ENCODE measurements at regions not wholly inside any gene's neighbourhood (a gene's known extent, or its start where the extent isn't known, plus 50 kb on each side); places are given as distances from the start of the nearest gene placed in this dataset.
"Not testable (repeated sequence)": the region's sequence is repeated elsewhere in the genome, so short reads cannot be mapped to it uniquely, and the experiment has no call there.

DNA sequence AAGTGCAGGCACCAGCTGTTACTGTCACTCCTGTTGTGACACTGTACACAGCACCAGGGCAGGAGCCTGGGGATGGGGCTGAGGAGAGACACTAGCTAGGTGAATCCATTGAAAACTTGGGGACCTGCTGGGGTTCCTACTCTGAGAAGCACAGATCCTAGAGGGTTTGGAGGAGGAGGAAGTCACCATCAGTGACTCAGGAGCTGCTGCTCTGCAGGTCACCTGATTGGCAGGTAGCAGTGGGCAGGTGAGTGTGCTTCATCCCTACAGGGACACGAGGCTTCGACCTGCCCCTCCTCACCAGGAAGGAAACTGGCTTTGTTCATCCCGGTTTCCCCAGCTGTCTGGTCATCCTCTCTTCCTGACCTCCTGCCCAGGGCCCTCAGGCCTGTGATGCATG, 491.6 kb downstream of the TMEM121 start:
- intact Hi-C loops (cut with DNase I); H3K27ac ChIP-seq (ENCODE audit: low read depth in 1 of 2, low read length in 2 of 2); H3K4me1 ChIP-seq (ENCODE audit: control insufficient read depth in 1 of 2, insufficient read depth in 2 of 2, low read length in 2 of 2); ATAC-seq (ENCODE audit: low FRiP score); H3K4me3 ChIP-seq (ENCODE audit: low read length in 2 of 2); DNase-seq; H3K9me3 ChIP-seq (ENCODE audit: control insufficient read depth, low read length); H3K27me3 ChIP-seq (ENCODE audit: control insufficient read depth in 1 of 2, insufficient read depth in 2 of 2, low read length in 1 of 2); H3K36me3 ChIP-seq (ENCODE audit: control insufficient read depth in 1 of 2, insufficient read depth in 2 of 2, low read length in 1 of 2): not testable (repeated sequence)
- WGBS, 2 donors: 48 to 60% methylated on average over 3 of the region's 3 CpGs

GRCh38 chr14:106021832-106022231, 495.4 kb downstream of the TMEM121 start:
- no peaks in the 10 kb centered on the region for H3K9me3 ChIP-seq (ENCODE audit: control insufficient read depth, low read length)
- no peaks in the 10 kb centered on the region for H3K36me3 ChIP-seq (ENCODE audit: control insufficient read depth in 1 of 2, insufficient read depth in 2 of 2, low read length in 1 of 2)
- H3K4me1 ChIP-seq (ENCODE audit: control insufficient read depth in 1 of 2, insufficient read depth in 2 of 2, low read length in 2 of 2): no peaks in the 10 kb centered on the region
- DNase-seq: no peak
- ATAC-seq (ENCODE audit: low FRiP score): no peak
- intact Hi-C loops (cut with DNase I): no loop called here
- H3K27me3 ChIP-seq (ENCODE audit: control insufficient read depth in 1 of 2, insufficient read depth in 2 of 2, low read length in 1 of 2): no peaks in the 10 kb centered on the region
- no peak overlapping the region for H3K4me3 ChIP-seq (ENCODE audit: low read length in 2 of 2)
- H3K27ac ChIP-seq (ENCODE audit: low read depth in 1 of 2, low read length in 2 of 2): no peak overlapping the region
- 55 to 68% methylated on average over 3 of the region's 3 CpGs for WGBS, 2 donors

DNA sequence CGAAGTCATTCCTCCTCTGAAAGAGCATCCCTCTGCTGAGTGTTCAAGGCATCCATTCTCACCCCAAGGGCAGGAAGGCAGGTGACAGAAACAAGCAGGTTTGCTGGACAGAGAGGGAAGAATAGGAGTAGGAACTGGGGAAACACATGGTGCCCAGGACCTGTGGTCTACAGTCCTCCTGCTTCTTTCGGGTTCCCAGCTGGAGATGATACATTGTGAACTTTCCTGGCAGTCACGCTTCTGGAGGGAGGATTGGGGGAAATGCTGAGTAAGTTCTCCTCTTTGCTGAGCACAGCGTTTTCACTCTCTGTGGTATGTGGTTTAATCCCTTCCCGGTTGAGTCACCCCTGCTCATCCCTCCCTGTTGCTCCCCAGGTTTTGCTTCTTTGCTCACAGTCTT, 496.3 kb downstream of the TMEM121 start:
- H3K9me3 ChIP-seq (ENCODE audit: control insufficient read depth, low read length); DNase-seq; ATAC-seq (ENCODE audit: low FRiP score); H3K4me1 ChIP-seq (ENCODE audit: control insufficient read depth in 1 of 2, insufficient read depth in 2 of 2, low read length in 2 of 2); intact Hi-C loops (cut with DNase I); H3K4me3 ChIP-seq (ENCODE audit: low read length in 2 of 2); H3K27ac ChIP-seq (ENCODE audit: low read depth in 1 of 2, low read length in 2 of 2); H3K36me3 ChIP-seq (ENCODE audit: control insufficient read depth in 1 of 2, insufficient read depth in 2 of 2, low read length in 1 of 2); H3K27me3 ChIP-seq (ENCODE audit: control insufficient read depth in 1 of 2, insufficient read depth in 2 of 2, low read length in 1 of 2): not testable (repeated sequence)
- 49 to 58% methylated on average over 4 to 5 of the region's 5 CpGs for WGBS, 2 donors

DNA sequence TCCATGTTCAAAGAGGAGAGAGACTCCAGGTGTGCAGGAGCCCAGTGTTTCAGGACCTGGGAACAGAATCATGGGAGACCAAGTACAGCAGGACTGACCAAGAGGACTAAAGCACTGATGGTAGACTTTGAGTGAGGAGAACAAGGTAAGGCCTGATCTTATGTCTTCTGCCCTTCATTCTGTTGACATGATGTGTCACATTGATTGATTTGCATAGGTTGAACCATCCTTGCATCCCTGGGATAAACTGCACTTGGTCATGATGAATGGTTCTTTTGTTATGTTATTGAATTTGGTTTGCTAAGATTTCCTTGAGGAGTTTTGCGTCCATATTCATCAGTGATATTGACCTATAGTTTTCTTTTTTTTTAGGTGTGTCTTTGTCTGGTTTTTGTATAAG, 497.0 kb downstream of the TMEM121 start:
- 74 to 79% methylated on average over 1 of the region's 1 CpG for WGBS, 2 donors
- Histone ChIP-seq H3K4me1 (ENCODE audit: control insufficient read depth in 1 of 2, insufficient read depth in 2 of 2, low read length in 2 of 2) (no peaks in the 10 kb centered on the region), H3K9me3 (ENCODE audit: control insufficient read depth, low read length) (no peaks in the 10 kb centered on the region), H3K4me3 (ENCODE audit: low read length in 2 of 2) (no peak overlapping the region), H3K27ac (ENCODE audit: low read depth in 1 of 2, low read length in 2 of 2) (no peak overlapping the region), H3K36me3 (ENCODE audit: control insufficient read depth in 1 of 2, insufficient read depth in 2 of 2, low read length in 1 of 2) (no peaks in the 10 kb centered on the region), H3K27me3 (ENCODE audit: control insufficient read depth in 1 of 2, insufficient read depth in 2 of 2, low read length in 1 of 2) (no peaks in the 10 kb centered on the region)
- ATAC-seq (ENCODE audit: low FRiP score) (no peak), DNase-seq (no peak)
- intact Hi-C loops (cut with DNase I): no loop called here

DNA sequence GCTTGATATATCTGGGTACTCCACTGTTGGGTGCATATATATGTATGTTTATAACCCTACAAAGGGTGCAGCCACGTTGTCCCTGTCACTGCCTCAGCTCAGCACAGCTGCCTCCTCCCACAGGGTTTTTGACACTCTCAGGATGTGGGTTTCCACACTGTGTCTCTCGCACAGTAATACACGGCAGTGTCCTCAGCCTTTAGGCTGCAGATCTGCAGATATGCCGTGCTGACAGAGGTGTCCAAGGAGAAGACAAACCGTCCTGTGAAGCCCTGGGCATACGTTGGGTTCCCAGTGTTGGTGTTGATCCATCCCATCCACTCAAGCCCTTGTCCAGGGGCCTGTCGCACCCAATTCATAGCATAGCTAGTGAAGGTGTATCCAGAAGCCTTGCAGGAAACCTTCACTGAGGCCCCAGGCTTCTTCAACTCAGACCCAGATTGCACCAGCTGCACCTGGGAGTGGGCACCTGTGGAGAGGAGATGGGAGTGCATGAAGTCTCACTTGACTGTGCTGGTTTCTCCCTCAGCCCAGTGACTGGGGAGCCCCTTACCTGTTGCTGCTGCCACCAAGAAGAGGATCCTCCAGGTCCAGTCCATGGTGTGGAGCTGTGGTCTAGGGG, 498.7 kb downstream of the TMEM121 start:
- intact Hi-C loops (cut with DNase I): no loop called here
- 48 to 65% methylated on average over 5 to 7 of the region's 7 CpGs for WGBS, 2 donors
- H3K27me3 ChIP-seq (ENCODE audit: control insufficient read depth in 1 of 2, insufficient read depth in 2 of 2, low read length in 1 of 2): no peaks in the 10 kb centered on the region
- DNase-seq (no peak), ATAC-seq (ENCODE audit: low FRiP score) (no peak)
- H3K9me3 ChIP-seq (ENCODE audit: control insufficient read depth, low read length): no peaks in the 10 kb centered on the region
- no peaks in the 10 kb centered on the region for H3K36me3 ChIP-seq (ENCODE audit: control insufficient read depth in 1 of 2, insufficient read depth in 2 of 2, low read length in 1 of 2)
- no peak overlapping the region for H3K27ac ChIP-seq (ENCODE audit: low read depth in 1 of 2, low read length in 2 of 2)
- H3K4me1 ChIP-seq (ENCODE audit: control insufficient read depth in 1 of 2, insufficient read depth in 2 of 2, low read length in 2 of 2): no peaks in the 10 kb centered on the region
- no peak overlapping the region for H3K4me3 ChIP-seq (ENCODE audit: low read length in 2 of 2)

GRCh38 chr14:106026026-106026425, 499.6 kb downstream of the TMEM121 start:
- 40 to 45% methylated on average over 6 of the region's 6 CpGs for WGBS, 2 donors
- ATAC-seq (ENCODE audit: low FRiP score): no peak

GRCh38 chr14:106027759-106028158, 501.4 kb downstream of the TMEM121 start:
- DNase-seq; H3K36me3 ChIP-seq (ENCODE audit: control insufficient read depth in 1 of 2, insufficient read depth in 2 of 2, low read length in 1 of 2); H3K4me1 ChIP-seq (ENCODE audit: control insufficient read depth in 1 of 2, insufficient read depth in 2 of 2, low read length in 2 of 2); H3K9me3 ChIP-seq (ENCODE audit: control insufficient read depth, low read length); intact Hi-C loops (cut with DNase I); H3K4me3 ChIP-seq (ENCODE audit: low read length in 2 of 2); ATAC-seq (ENCODE audit: low FRiP score); H3K27ac ChIP-seq (ENCODE audit: low read depth in 1 of 2, low read length in 2 of 2); H3K27me3 ChIP-seq (ENCODE audit: control insufficient read depth in 1 of 2, insufficient read depth in 2 of 2, low read length in 1 of 2): not testable (repeated sequence)
- 63 to 68% methylated on average over 6 of the region's 6 CpGs for WGBS, 2 donors

More at GRCh38 chr14:106026026-106026425, 499.6 kb downstream of the TMEM121 start:
- H3K4me1 ChIP-seq (ENCODE audit: control insufficient read depth in 1 of 2, insufficient read depth in 2 of 2, low read length in 2 of 2): no peaks in the 10 kb centered on the region
- H3K27ac ChIP-seq (ENCODE audit: low read depth in 1 of 2, low read length in 2 of 2): no peak overlapping the region
- intact Hi-C loops (cut with DNase I): no loop called here
- H3K27me3 ChIP-seq (ENCODE audit: control insufficient read depth in 1 of 2, insufficient read depth in 2 of 2, low read length in 1 of 2): no peaks in the 10 kb centered on the region
- H3K9me3 ChIP-seq (ENCODE audit: control insufficient read depth, low read length): no peaks in the 10 kb centered on the region
- DNase-seq: no peak
- H3K36me3 ChIP-seq (ENCODE audit: control insufficient read depth in 1 of 2, insufficient read depth in 2 of 2, low read length in 1 of 2): no peaks in the 10 kb centered on the region
- H3K4me3 ChIP-seq (ENCODE audit: low read length in 2 of 2): no peak overlapping the region

- no peaks in the 10 kb centered on the region for H3K4me1 ChIP-seq (ENCODE audit: control insufficient read depth in 1 of 2, insufficient read depth in 2 of 2, low read length in 2 of 2)
- 76 to 82% methylated on average over 4 of the region's 4 CpGs for WGBS, 2 donors
- H3K27ac ChIP-seq (ENCODE audit: low read depth in 1 of 2, low read length in 2 of 2): no peak overlapping the region
- intact Hi-C loops (cut with DNase I): no loop called here
- no peaks in the 10 kb centered on the region for H3K9me3 ChIP-seq (ENCODE audit: control insufficient read depth, low read length)
- no peak for DNase-seq
- H3K27me3 ChIP-seq (ENCODE audit: control insufficient read depth in 1 of 2, insufficient read depth in 2 of 2, low read length in 1 of 2): no peaks in the 10 kb centered on the region
- no peak overlapping the region for H3K4me3 ChIP-seq (ENCODE audit: low read length in 2 of 2)
- no peak for ATAC-seq (ENCODE audit: low FRiP score)
- no peaks in the 10 kb centered on the region for H3K36me3 ChIP-seq (ENCODE audit: control insufficient read depth in 1 of 2, insufficient read depth in 2 of 2, low read length in 1 of 2)
These were observed 503.6 kb downstream of the TMEM121 start for GRCh38 chr14:106029959-106030358.

DNA sequence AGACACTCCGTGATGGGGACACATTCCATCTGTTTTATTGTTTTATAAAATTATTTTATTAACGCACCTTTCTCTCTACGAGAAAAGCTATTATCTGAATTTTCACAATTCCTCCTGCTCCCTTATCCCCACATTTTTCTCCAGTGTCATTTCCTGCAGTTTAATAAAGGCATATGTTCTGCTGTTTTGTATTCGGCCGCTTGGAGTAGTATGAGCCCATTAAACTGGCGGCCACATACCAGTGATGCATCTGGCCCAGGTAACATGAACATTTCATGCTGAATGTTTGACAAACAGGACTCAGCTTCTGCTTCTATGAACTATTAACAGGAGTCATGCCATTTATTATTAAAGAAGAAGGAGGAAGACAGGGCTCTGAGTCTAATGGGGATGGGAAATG, 511.0 kb downstream of the TMEM121 start:
- Histone ChIP-seq H3K27ac (ENCODE audit: low read depth in 1 of 2, low read length in 2 of 2) (no peak overlapping the region), H3K9me3 (ENCODE audit: control insufficient read depth, low read length) (no peaks in the 10 kb centered on the region), H3K36me3 (ENCODE audit: control insufficient read depth in 1 of 2, insufficient read depth in 2 of 2, low read length in 1 of 2) (no peaks in the 10 kb centered on the region), H3K4me1 (ENCODE audit: control insufficient read depth in 1 of 2, insufficient read depth in 2 of 2, low read length in 2 of 2) (no peaks in the 10 kb centered on the region), H3K4me3 (ENCODE audit: low read length in 2 of 2) (no peak overlapping the region), H3K27me3 (ENCODE audit: control insufficient read depth in 1 of 2, insufficient read depth in 2 of 2, low read length in 1 of 2) (no peaks in the 10 kb centered on the region)
- DNase-seq (no peak), ATAC-seq (ENCODE audit: low FRiP score) (no peak)
- intact Hi-C loops (cut with DNase I): no loop called here
- WGBS, 2 donors: 78 to 80% methylated on average over 6 of the region's 6 CpGs
